ENCODE measurements at regions not wholly inside any gene's neighbourhood (a gene's known extent, or its start where the extent isn't known, plus 50 kb on each side); places are given as distances from the start of the nearest gene placed in this dataset.

- TF ChIP-seq CTCF (IDR thresholded peaks at IDR 0.05; ENCODE audit: low read length) (no peak), EZH2 (IDR thresholded peaks at IDR 0.05; ENCODE audit: borderline replicate concordance, low read length) (no peak)
Measured at GRCh38 chr12:59086126-59086525, 165.8 kb upstream of the LRIG3 start.

Data from OCI-LY1 (cell line).